ENCODE measurements at regions not wholly inside any gene's neighbourhood (a gene's known extent, or its start where the extent isn't known, plus 50 kb on each side); places are given as distances from the start of the nearest gene placed in this dataset.
A peak's percentile ranks its signal among the peaks of the same experiment; 100 is the strongest.

DNA sequence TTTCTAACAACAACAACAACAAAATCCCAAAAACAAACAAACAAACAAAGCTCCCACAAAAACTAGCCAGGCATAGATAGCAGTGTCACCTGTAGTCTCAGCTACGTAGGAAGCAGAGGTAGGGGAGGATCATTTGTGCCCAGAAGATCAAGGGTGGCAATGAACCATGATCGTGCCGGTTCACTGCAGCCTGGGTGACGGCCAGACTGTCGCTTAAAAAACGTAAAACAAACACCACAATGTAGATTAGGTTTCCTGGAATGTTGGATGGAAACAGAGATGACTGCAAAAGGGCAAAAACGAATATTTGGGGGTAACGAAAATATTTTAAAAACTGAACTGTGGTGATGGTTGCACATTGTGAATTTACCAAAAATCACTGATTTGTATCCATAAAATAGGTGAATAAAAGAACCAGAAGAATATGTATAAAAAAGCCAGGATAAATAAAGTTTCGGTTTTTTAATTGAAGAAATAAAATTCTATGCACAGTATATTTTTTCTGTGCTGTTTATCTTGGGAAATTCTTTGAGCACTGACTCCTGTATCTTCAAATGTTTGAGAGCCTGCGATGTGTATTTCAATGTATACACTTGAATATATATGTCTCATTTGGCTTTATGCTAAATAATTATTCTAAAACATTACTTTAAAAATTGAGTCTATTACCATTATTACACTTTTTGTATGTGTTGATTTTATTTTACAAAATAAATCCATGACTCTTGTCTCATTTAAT is 1477.0 kb downstream of the PCDH7 start:
- Histone ChIP-seq H3K9me3 (ENCODE audit: control insufficient read depth, insufficient read depth, low read depth, low read length) (no peaks in the 10 kb centered on the region), H3K79me2 (ENCODE audit: control insufficient read depth, insufficient read depth, low read length) (no peaks in the 10 kb centered on the region), H3K27me3 (ENCODE audit: control insufficient read depth, insufficient read depth, low read length) (no peaks in the 10 kb centered on the region), H2AFZ (ENCODE audit: low read length) (no peak overlapping the region), H3K36me3 (ENCODE audit: control insufficient read depth, insufficient read depth, low read length) (no peaks in the 10 kb centered on the region), H3K4me3 (replicated peaks in 1 of 4; ENCODE audit: control extremely low read depth in 1 of 4, insufficient read depth in 1 of 4, low read depth in 3 of 4, low read length in 4 of 4) (no peak overlapping the region), H3K27ac (ENCODE audit: insufficient read depth, low read length) (no peak overlapping the region), H3K4me1 (ENCODE audit: control insufficient read depth, extremely low read depth, insufficient read depth, low read length) (no peaks in the 10 kb centered on the region), H3K4me2 (ENCODE audit: extremely low read depth, insufficient read depth, low read length) (no peak overlapping the region), H4K20me1 (ENCODE audit: control insufficient read depth, extremely low read depth, insufficient read depth, low read length) (no peaks in the 10 kb centered on the region), H3K9ac (ENCODE audit: insufficient read depth, low read length) (no peak overlapping the region)
- TF ChIP-seq EZH2 (IDR thresholded peaks at IDR 0.05; ENCODE audit: low read length, missing control alignments), result no peak
- TF ChIP-seq, protein P1, sequence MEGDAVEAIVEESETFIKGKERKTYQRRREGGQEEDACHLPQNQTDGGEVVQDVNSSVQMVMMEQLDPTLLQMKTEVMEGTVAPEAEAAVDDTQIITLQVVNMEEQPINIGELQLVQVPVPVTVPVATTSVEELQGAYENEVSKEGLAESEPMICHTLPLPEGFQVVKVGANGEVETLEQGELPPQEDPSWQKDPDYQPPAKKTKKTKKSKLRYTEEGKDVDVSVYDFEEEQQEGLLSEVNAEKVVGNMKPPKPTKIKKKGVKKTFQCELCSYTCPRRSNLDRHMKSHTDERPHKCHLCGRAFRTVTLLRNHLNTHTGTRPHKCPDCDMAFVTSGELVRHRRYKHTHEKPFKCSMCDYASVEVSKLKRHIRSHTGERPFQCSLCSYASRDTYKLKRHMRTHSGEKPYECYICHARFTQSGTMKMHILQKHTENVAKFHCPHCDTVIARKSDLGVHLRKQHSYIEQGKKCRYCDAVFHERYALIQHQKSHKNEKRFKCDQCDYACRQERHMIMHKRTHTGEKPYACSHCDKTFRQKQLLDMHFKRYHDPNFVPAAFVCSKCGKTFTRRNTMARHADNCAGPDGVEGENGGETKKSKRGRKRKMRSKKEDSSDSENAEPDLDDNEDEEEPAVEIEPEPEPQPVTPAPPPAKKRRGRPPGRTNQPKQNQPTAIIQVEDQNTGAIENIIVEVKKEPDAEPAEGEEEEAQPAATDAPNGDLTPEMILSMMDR (conservative IDR thresholded peaks at IDR 0.05 in 1 of 2, IDR thresholded peaks at IDR 0.05 in 1 of 2; ENCODE audit: low read depth in 1 of 2, low read length in 2 of 2), result no peak
- peak in 1 of 2 donors; percentile 4 for DNase-seq (ENCODE audit: low read depth in 2 of 2)

DNA sequence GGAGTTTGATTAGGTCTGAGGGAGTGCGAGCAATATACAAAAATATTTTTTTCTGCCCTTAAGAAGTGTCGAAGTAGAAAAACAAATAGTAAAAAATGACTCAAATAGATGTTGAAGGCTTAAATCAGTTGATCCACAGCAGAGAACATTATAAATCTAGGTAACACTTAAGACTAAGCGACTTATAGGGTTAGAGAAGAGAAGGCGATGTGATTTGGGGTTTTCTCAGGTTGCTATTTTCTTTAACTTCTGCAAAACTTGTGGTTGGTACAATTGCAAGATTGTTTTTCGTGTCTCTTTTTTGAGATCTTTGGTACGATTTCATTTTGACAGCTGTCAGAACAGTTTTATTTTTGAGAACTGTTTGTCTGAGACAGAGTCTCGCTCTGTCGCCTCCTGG is 1479.5 kb downstream of the PCDH7 start:
- Histone ChIP-seq H3K4me1 (ENCODE audit: control insufficient read depth, extremely low read depth, insufficient read depth, low read length) (no peaks in the 10 kb centered on the region), H3K27ac (ENCODE audit: insufficient read depth, low read length) (no peak overlapping the region), H3K36me3 (ENCODE audit: control insufficient read depth, insufficient read depth, low read length) (no peaks in the 10 kb centered on the region), H3K9ac (ENCODE audit: insufficient read depth, low read length) (no peak overlapping the region), H3K9me3 (ENCODE audit: control insufficient read depth, insufficient read depth, low read depth, low read length) (no peaks in the 10 kb centered on the region), H3K4me3 (replicated peaks in 1 of 4; ENCODE audit: control extremely low read depth in 1 of 4, insufficient read depth in 1 of 4, low read depth in 3 of 4, low read length in 4 of 4) (no peak overlapping the region), H2AFZ (ENCODE audit: low read length) (no peak overlapping the region), H3K4me2 (ENCODE audit: extremely low read depth, insufficient read depth, low read length) (no peak overlapping the region), H3K79me2 (ENCODE audit: control insufficient read depth, insufficient read depth, low read length) (no peaks in the 10 kb centered on the region), H4K20me1 (ENCODE audit: control insufficient read depth, extremely low read depth, insufficient read depth, low read length) (no peaks in the 10 kb centered on the region), H3K27me3 (ENCODE audit: control insufficient read depth, insufficient read depth, low read length) (no peaks in the 10 kb centered on the region)
- TF ChIP-seq EZH2 (IDR thresholded peaks at IDR 0.05; ENCODE audit: low read length, missing control alignments), result no peak
- TF ChIP-seq, protein P1 (conservative IDR thresholded peaks at IDR 0.05 in 1 of 2, IDR thresholded peaks at IDR 0.05 in 1 of 2; ENCODE audit: low read depth in 1 of 2, low read length in 2 of 2), result no peak
- DNase-seq (ENCODE audit: low read depth in 2 of 2), result no peak

DNA sequence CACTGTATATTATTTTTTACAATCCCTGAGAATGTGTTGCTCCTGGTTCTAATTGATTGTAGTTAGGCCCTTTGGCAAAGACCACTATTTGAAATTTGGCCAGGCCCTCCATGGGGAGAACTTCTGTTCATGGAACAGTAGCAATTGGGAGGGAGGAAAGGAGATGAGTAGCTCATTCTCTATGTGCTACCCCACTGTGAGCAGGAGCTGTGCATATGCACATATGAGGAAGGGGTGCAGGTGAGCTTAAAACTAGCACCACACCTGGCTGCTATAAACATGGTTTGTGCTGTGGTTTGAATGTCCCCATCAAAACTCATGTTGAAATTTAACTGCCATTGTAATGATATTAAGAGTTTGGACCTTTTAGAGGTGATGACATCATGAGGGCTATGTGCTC is 1483.2 kb downstream of the PCDH7 start:
- H3K27ac ChIP-seq (ENCODE audit: insufficient read depth, low read length), result no peak overlapping the region
- TF ChIP-seq, protein P1 (conservative IDR thresholded peaks at IDR 0.05 in 1 of 2, IDR thresholded peaks at IDR 0.05 in 1 of 2; ENCODE audit: low read depth in 1 of 2, low read length in 2 of 2), result no peak
- no peak for TF ChIP-seq EZH2 (IDR thresholded peaks at IDR 0.05; ENCODE audit: low read length, missing control alignments)
- no peaks in the 10 kb centered on the region for H3K79me2 ChIP-seq (ENCODE audit: control insufficient read depth, insufficient read depth, low read length)
- no peaks in the 10 kb centered on the region for H3K4me1 ChIP-seq (ENCODE audit: control insufficient read depth, extremely low read depth, insufficient read depth, low read length)
- DNase-seq (ENCODE audit: low read depth in 2 of 2), result no peak
- no peak overlapping the region for H3K4me2 ChIP-seq (ENCODE audit: extremely low read depth, insufficient read depth, low read length)
- no peak overlapping the region for H3K9ac ChIP-seq (ENCODE audit: insufficient read depth, low read length)
- no peaks in the 10 kb centered on the region for H4K20me1 ChIP-seq (ENCODE audit: control insufficient read depth, extremely low read depth, insufficient read depth, low read length)
- H3K36me3 ChIP-seq (ENCODE audit: control insufficient read depth, insufficient read depth, low read length), result no peaks in the 10 kb centered on the region
- H3K27me3 ChIP-seq (ENCODE audit: control insufficient read depth, insufficient read depth, low read length), result no peaks in the 10 kb centered on the region
- no peak overlapping the region for H3K4me3 ChIP-seq (replicated peaks in 1 of 4; ENCODE audit: control extremely low read depth in 1 of 4, insufficient read depth in 1 of 4, low read depth in 3 of 4, low read length in 4 of 4)
- no peak overlapping the region for H2AFZ ChIP-seq (ENCODE audit: low read length)
- no peaks in the 10 kb centered on the region for H3K9me3 ChIP-seq (ENCODE audit: control insufficient read depth, insufficient read depth, low read depth, low read length)

Measured in fibroblast of lung (primary cell).